ENCODE measurements at regions not wholly inside any gene's neighbourhood (a gene's known extent, or its start where the extent isn't known, plus 50 kb on each side); places are given as distances from the start of the nearest gene placed in this dataset.

GRCh38 chr22:48581205-48581766 is 1246.4 kb downstream of the BRD1 start:
- TF ChIP-seq CTCF (IDR thresholded peaks at IDR 0.05; ENCODE audit: insufficient read depth, low read length, poor library complexity, severe bottlenecking): no peak
- no peak for DNase-seq (ENCODE audit: extremely low read depth, insufficient read length)

DNA sequence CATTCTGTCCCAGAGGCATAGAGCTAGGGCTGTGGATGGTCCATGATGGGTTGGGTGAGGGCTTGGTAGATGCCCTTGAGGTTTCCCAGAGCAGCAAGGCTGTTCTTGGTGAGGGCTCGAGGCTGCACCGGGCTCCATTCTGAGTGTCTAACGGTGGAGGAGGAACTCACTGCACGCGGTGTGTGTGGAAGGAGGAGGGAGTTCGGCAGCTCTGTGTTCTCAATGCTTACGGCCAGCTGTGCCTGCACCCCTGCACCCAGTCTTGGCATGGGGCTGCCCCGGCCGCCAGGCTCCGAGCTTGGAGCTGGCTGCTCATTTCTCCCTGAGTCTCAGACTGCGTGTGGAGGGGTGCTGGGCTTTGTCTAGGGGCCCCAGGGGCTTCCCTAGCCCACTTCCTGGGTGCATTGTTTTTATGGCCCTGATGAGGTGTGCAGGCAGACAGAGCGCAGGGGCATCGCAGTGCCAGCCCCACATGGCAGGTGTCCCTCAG is 1247.1 kb downstream of the BRD1 start:
- H3K36me3 ChIP-seq (ENCODE audit: control insufficient read depth, insufficient read depth, low read length): no peaks in the 10 kb centered on the region
- no peaks in the 10 kb centered on the region for H3K27me3 ChIP-seq (replicated peaks; ENCODE audit: control insufficient read depth, insufficient read depth, low read length)
- no peak for TF ChIP-seq CTCF (IDR thresholded peaks at IDR 0.05; ENCODE audit: insufficient read depth, low read length, poor library complexity, severe bottlenecking)
- H3K4me3 ChIP-seq (replicated peaks; ENCODE audit: low read depth, low read length): no peak overlapping the region
- no peak for DNase-seq (ENCODE audit: extremely low read depth, insufficient read length)

More at GRCh38 chr22:48581205-48581766, 1246.4 kb downstream of the BRD1 start:
- no peaks in the 10 kb centered on the region for H3K36me3 ChIP-seq (ENCODE audit: control insufficient read depth, insufficient read depth, low read length)
- no peak overlapping the region for H3K4me3 ChIP-seq (replicated peaks; ENCODE audit: low read depth, low read length)
- no peaks in the 10 kb centered on the region for H3K27me3 ChIP-seq (replicated peaks; ENCODE audit: control insufficient read depth, insufficient read depth, low read length)

DNA sequence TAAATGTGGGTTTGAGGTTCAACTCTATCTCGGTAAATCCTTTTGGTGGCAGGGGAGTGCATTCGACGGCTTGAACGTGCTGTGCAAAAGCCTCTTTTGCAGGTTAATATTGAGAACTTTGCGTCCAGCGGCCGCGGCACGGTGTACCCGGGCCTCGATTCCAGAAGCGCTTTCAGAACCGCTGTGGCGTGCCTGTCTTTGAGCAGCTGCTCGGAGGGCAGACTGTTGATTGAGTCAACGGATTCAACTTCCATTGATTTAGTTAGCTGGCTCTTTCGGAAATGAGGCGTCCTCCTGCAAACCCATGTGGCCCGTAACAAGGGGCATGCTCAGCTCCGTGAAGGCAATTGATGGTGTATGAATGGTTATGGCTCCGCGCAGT is 1247.8 kb downstream of the BRD1 start:
- DNase-seq (ENCODE audit: extremely low read depth, insufficient read length): no peak
- H3K4me3 ChIP-seq (replicated peaks; ENCODE audit: low read depth, low read length): no peak overlapping the region
- no peak for TF ChIP-seq CTCF (IDR thresholded peaks at IDR 0.05; ENCODE audit: insufficient read depth, low read length, poor library complexity, severe bottlenecking)
- H3K36me3 ChIP-seq (ENCODE audit: control insufficient read depth, insufficient read depth, low read length): no peaks in the 10 kb centered on the region
- H3K27me3 ChIP-seq (replicated peaks; ENCODE audit: control insufficient read depth, insufficient read depth, low read length): no peaks in the 10 kb centered on the region

- H3K36me3 ChIP-seq (ENCODE audit: control insufficient read depth, insufficient read depth, low read length): no peaks in the 10 kb centered on the region
- H3K4me3 ChIP-seq (replicated peaks; ENCODE audit: low read depth, low read length): no peak overlapping the region
- no peak for TF ChIP-seq CTCF (IDR thresholded peaks at IDR 0.05; ENCODE audit: insufficient read depth, low read length, poor library complexity, severe bottlenecking)
- DNase-seq (ENCODE audit: extremely low read depth, insufficient read length): no peak
- H3K27me3 ChIP-seq (replicated peaks; ENCODE audit: control insufficient read depth, insufficient read depth, low read length): no peaks in the 10 kb centered on the region
Observed at GRCh38 chr22:48579043-48579927, 1248.4 kb downstream of the BRD1 start.

DNA sequence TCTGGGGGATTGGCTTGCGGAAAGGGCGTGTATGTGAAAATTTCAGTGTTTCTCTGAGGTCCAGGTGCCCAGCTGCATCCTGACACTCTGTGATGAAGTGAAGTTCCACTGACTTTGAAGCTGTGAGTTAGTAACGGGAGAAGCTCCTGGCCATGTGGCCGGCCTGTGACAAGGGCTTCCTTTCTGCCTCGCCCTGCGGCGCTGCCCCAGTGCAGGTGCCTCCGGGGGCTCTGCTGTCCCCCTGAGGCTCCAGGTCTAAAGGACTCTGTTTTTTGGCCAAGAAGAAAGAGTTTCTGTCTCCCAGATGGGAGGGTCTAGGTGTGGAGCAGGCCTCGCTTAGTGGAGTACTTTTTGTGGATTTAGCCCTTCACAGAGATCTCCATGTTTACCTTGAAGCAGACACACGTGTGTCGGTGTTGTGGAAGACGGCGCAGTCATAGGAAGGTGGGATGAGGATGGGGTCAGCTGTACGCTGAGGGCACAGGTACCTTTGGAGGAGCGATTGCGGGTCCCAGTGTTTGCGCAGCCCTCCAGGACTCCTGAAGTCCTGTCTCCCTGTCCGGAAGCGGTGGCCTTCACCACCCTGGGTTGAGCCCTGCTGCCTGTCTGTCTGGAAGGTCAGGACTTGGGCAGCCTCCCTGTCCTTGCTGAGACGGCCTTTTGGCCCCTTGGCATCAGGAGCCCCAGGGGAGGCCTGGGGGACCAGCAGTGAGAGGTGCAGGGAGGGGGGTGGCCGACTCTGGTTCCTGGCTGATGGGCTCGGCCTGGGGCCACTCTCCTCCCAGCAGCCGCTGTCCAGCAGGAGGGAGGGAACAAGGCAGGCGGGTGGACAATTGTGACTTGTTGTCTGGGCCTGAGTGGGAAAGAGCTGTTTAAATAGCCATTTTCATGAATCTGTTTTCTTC is 1249.3 kb downstream of the BRD1 start:
- H3K27me3 ChIP-seq (replicated peaks; ENCODE audit: control insufficient read depth, insufficient read depth, low read length): no peaks in the 10 kb centered on the region
- DNase-seq (ENCODE audit: extremely low read depth, insufficient read length): no peak
- no peak overlapping the region for H3K4me3 ChIP-seq (replicated peaks; ENCODE audit: low read depth, low read length)
- no peaks in the 10 kb centered on the region for H3K36me3 ChIP-seq (ENCODE audit: control insufficient read depth, insufficient read depth, low read length)
- no peak for TF ChIP-seq CTCF (IDR thresholded peaks at IDR 0.05; ENCODE audit: insufficient read depth, low read length, poor library complexity, severe bottlenecking)
